ENCODE measurements at regions not wholly inside any gene's neighbourhood (a gene's known extent, or its start where the extent isn't known, plus 50 kb on each side); places are given as distances from the start of the nearest gene placed in this dataset.

GRCh38 chr7:155202106-155202871 lies 95.4 kb upstream of the INSIG1 start:
- no peak for DNase-seq (ENCODE audit: low read depth)

GRCh38 chr7:155203059-155203881 lies 94.4 kb upstream of the INSIG1 start:
- no peak for DNase-seq (ENCODE audit: low read depth)

GRCh38 chr7:155203882-155204691 lies 93.6 kb upstream of the INSIG1 start:
- DNase-seq (ENCODE audit: low read depth), result no peak

GRCh38 chr7:155204744-155205367 lies 92.8 kb upstream of the INSIG1 start:
- no peak for DNase-seq (ENCODE audit: low read depth)

GRCh38 chr7:155205368-155206317 lies 92.0 kb upstream of the INSIG1 start:
- DNase-seq (ENCODE audit: low read depth), result peak; percentile 88

GRCh38 chr7:155206318-155207020 lies 91.2 kb upstream of the INSIG1 start:
- DNase-seq (ENCODE audit: low read depth), result peak; percentile 74

GRCh38 chr7:155207326-155208002 lies 90.2 kb upstream of the INSIG1 start:
- DNase-seq (ENCODE audit: low read depth), result no peak

- DNase-seq (ENCODE audit: low read depth), result no peak
Measured at GRCh38 chr7:155208681-155209477, 88.8 kb upstream of the INSIG1 start.

- DNase-seq (ENCODE audit: low read depth), result no peak
Measured at GRCh38 chr7:155209478-155210319, 88.0 kb upstream of the INSIG1 start.

GRCh38 chr7:155210356-155210755 lies 87.3 kb upstream of the INSIG1 start:
- DNase-seq (ENCODE audit: low read depth), result no peak

- no peak for DNase-seq (ENCODE audit: low read depth)
Measured at GRCh38 chr7:155211173-155211572, 86.5 kb upstream of the INSIG1 start.

GRCh38 chr7:155211761-155212160 lies 85.9 kb upstream of the INSIG1 start:
- no peak for DNase-seq (ENCODE audit: low read depth)

GRCh38 chr7:155212301-155213015 lies 85.2 kb upstream of the INSIG1 start:
- no peak for DNase-seq (ENCODE audit: low read depth)

- DNase-seq (ENCODE audit: low read depth), result no peak
Measured at GRCh38 chr7:155213385-155213784, 84.3 kb upstream of the INSIG1 start.

- no peak for DNase-seq (ENCODE audit: low read depth)
Measured at GRCh38 chr7:155213955-155214740, 83.5 kb upstream of the INSIG1 start.

GRCh38 chr7:155215576-155216325 lies 81.9 kb upstream of the INSIG1 start:
- DNase-seq (ENCODE audit: low read depth), result no peak

Data from activated T-cell treated with anti-CD3 and anti-CD28 coated beads for 24 hours (primary cell).